ENCODE measurements at regions not wholly inside any gene's neighbourhood (a gene's known extent, or its start where the extent isn't known, plus 50 kb on each side); places are given as distances from the start of the nearest gene placed in this dataset.

DNA sequence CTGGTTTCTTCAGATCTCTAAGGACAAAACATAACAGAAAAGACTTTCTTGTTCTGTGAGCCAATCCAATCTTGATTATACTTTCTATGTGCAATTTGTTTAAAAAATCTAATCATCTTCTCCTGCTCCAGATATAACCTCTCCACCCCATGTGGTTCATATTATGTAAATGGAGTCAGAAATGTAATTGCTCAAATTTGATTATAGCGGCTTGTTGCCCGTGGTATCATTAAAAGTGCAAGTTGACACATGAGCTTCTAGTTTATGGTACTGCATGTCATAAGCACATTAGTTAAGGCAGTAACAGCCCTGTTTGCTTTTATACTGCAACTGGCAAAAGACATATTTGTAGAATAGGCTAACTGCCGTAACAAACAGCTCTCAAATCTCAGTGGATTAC, 715.1 kb upstream of the CDH7 start:
- Histone ChIP-seq H3F3A (ENCODE audit: insufficient read depth, low read length) (no peaks in the 10 kb centered on the region), H3K9me3 (replicated peaks; ENCODE audit: insufficient read depth, low read length) (no peaks in the 10 kb centered on the region), H3K4me1 (ENCODE audit: low read length) (no peaks in the 10 kb centered on the region), H4K20me1 (ENCODE audit: insufficient read depth, low read length) (no peaks in the 10 kb centered on the region), H3K79me2 (ENCODE audit: low read length) (no peaks in the 10 kb centered on the region), H2AFZ (ENCODE audit: low read length) (no peak overlapping the region), H3K9me2 (replicated peaks; ENCODE audit: insufficient read depth, low read length) (no peaks in the 10 kb centered on the region), H3K36me3 (replicated peaks; ENCODE audit: insufficient read depth, low read length) (no peaks in the 10 kb centered on the region), H3K27me3 (replicated peaks; ENCODE audit: insufficient read depth, low read length) (no peaks in the 10 kb centered on the region), H3K27ac (ENCODE audit: low read length) (no peak overlapping the region), H3K4me3 (ENCODE audit: low read length) (no peak overlapping the region), H3K9ac (ENCODE audit: low read length) (no peak overlapping the region), H3K4me2 (ENCODE audit: low read depth, low read length) (no peak overlapping the region)
- DNase-seq: no peak
- TF ChIP-seq EZH2phosphoT487 (IDR thresholded peaks at IDR 0.05; ENCODE audit: low read length) (no peak), EZH2 (optimal IDR thresholded peaks at IDR 0.05; ENCODE audit: low read depth, low read length) (no peak)

- DNase-seq: no peak
- H4K20me1 ChIP-seq (ENCODE audit: insufficient read depth, low read length): no peaks in the 10 kb centered on the region
- no peaks in the 10 kb centered on the region for H3K4me1 ChIP-seq (ENCODE audit: low read length)
- no peak overlapping the region for H3K4me2 ChIP-seq (ENCODE audit: low read depth, low read length)
- H3K4me3 ChIP-seq (ENCODE audit: low read length): no peak overlapping the region
- no peaks in the 10 kb centered on the region for H3F3A ChIP-seq (ENCODE audit: insufficient read depth, low read length)
- H3K79me2 ChIP-seq (ENCODE audit: low read length): no peaks in the 10 kb centered on the region
- H3K36me3 ChIP-seq (replicated peaks; ENCODE audit: insufficient read depth, low read length): no peaks in the 10 kb centered on the region
- no peaks in the 10 kb centered on the region for H3K9me2 ChIP-seq (replicated peaks; ENCODE audit: insufficient read depth, low read length)
- H2AFZ ChIP-seq (ENCODE audit: low read length): no peak overlapping the region
- no peak overlapping the region for H3K27ac ChIP-seq (ENCODE audit: low read length)
- no peaks in the 10 kb centered on the region for H3K9me3 ChIP-seq (replicated peaks; ENCODE audit: insufficient read depth, low read length)
- no peak overlapping the region for H3K9ac ChIP-seq (ENCODE audit: low read length)
- TF ChIP-seq EZH2phosphoT487 (IDR thresholded peaks at IDR 0.05; ENCODE audit: low read length) (no peak), EZH2 (optimal IDR thresholded peaks at IDR 0.05; ENCODE audit: low read depth, low read length) (no peak)
- TF ChIP-seq, protein P1, sequence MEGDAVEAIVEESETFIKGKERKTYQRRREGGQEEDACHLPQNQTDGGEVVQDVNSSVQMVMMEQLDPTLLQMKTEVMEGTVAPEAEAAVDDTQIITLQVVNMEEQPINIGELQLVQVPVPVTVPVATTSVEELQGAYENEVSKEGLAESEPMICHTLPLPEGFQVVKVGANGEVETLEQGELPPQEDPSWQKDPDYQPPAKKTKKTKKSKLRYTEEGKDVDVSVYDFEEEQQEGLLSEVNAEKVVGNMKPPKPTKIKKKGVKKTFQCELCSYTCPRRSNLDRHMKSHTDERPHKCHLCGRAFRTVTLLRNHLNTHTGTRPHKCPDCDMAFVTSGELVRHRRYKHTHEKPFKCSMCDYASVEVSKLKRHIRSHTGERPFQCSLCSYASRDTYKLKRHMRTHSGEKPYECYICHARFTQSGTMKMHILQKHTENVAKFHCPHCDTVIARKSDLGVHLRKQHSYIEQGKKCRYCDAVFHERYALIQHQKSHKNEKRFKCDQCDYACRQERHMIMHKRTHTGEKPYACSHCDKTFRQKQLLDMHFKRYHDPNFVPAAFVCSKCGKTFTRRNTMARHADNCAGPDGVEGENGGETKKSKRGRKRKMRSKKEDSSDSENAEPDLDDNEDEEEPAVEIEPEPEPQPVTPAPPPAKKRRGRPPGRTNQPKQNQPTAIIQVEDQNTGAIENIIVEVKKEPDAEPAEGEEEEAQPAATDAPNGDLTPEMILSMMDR (IDR thresholded peaks at IDR 0.05; ENCODE audit: low read length): no peak
- H3K27me3 ChIP-seq (replicated peaks; ENCODE audit: insufficient read depth, low read length): no peaks in the 10 kb centered on the region
Measured at GRCh38 chr18:65025756-65026155, 725.1 kb upstream of the CDH7 start.

- H3K4me2 ChIP-seq (ENCODE audit: low read depth, low read length): no peak overlapping the region
- H2AFZ ChIP-seq (ENCODE audit: low read length): no peak overlapping the region
- H3K9me3 ChIP-seq (replicated peaks; ENCODE audit: insufficient read depth, low read length): no peaks in the 10 kb centered on the region
- no peaks in the 10 kb centered on the region for H3K79me2 ChIP-seq (ENCODE audit: low read length)
- H3F3A ChIP-seq (ENCODE audit: insufficient read depth, low read length): no peaks in the 10 kb centered on the region
- no peaks in the 10 kb centered on the region for H3K36me3 ChIP-seq (replicated peaks; ENCODE audit: insufficient read depth, low read length)
- no peaks in the 10 kb centered on the region for H4K20me1 ChIP-seq (ENCODE audit: insufficient read depth, low read length)
- H3K4me1 ChIP-seq (ENCODE audit: low read length): no peaks in the 10 kb centered on the region
- no peak overlapping the region for H3K27ac ChIP-seq (ENCODE audit: low read length)
- no peak overlapping the region for H3K4me3 ChIP-seq (ENCODE audit: low read length)
- no peak for TF ChIP-seq EZH2 (optimal IDR thresholded peaks at IDR 0.05; ENCODE audit: low read depth, low read length)
- no peak for TF ChIP-seq EZH2phosphoT487 (IDR thresholded peaks at IDR 0.05; ENCODE audit: low read length)
- TF ChIP-seq, protein P1 (IDR thresholded peaks at IDR 0.05; ENCODE audit: low read length): no peak
- no peaks in the 10 kb centered on the region for H3K27me3 ChIP-seq (replicated peaks; ENCODE audit: insufficient read depth, low read length)
- DNase-seq: no peak
- no peaks in the 10 kb centered on the region for H3K9me2 ChIP-seq (replicated peaks; ENCODE audit: insufficient read depth, low read length)
- no peak overlapping the region for H3K9ac ChIP-seq (ENCODE audit: low read length)
Measured at GRCh38 chr18:65021021-65021420, 729.8 kb upstream of the CDH7 start.

GRCh38 chr18:65018184-65018583, 732.6 kb upstream of the CDH7 start:
- Histone ChIP-seq H3K36me3 (replicated peaks; ENCODE audit: insufficient read depth, low read length) (no peaks in the 10 kb centered on the region), H3F3A (ENCODE audit: insufficient read depth, low read length) (no peaks in the 10 kb centered on the region), H4K20me1 (ENCODE audit: insufficient read depth, low read length) (no peaks in the 10 kb centered on the region), H3K27me3 (replicated peaks; ENCODE audit: insufficient read depth, low read length) (no peaks in the 10 kb centered on the region), H3K9me3 (replicated peaks; ENCODE audit: insufficient read depth, low read length) (no peaks in the 10 kb centered on the region), H3K4me1 (ENCODE audit: low read length) (no peaks in the 10 kb centered on the region), H3K9me2 (replicated peaks; ENCODE audit: insufficient read depth, low read length) (no peaks in the 10 kb centered on the region), H3K4me3 (ENCODE audit: low read length) (no peak overlapping the region), H3K9ac (ENCODE audit: low read length) (no peak overlapping the region), H2AFZ (ENCODE audit: low read length) (no peak overlapping the region), H3K27ac (ENCODE audit: low read length) (no peak overlapping the region), H3K79me2 (ENCODE audit: low read length) (no peaks in the 10 kb centered on the region), H3K4me2 (ENCODE audit: low read depth, low read length) (no peak overlapping the region)
- DNase-seq: no peak
- no peak for TF ChIP-seq EZH2phosphoT487 (IDR thresholded peaks at IDR 0.05; ENCODE audit: low read length)
- TF ChIP-seq EZH2 (optimal IDR thresholded peaks at IDR 0.05; ENCODE audit: low read depth, low read length): no peak
- TF ChIP-seq, protein P1 (IDR thresholded peaks at IDR 0.05; ENCODE audit: low read length): no peak

Data from MM.1S (cell line).